MM.1S (cell line): ENCODE measurements at regions not wholly inside any gene's neighbourhood (a gene's known extent, or its start where the extent isn't known, plus 50 kb on each side); places are given as distances from the start of the nearest gene placed in this dataset.

Experiments used
- DNase-seq: peaks from one replicate; pipeline ENCODE4 v3.0.0-alpha.2; 2015
- H2AFZ ChIP-seq: fragments of 300-600 bp; sonication (generic); 2 replicates; pipeline ENCODE4 v1.6.0; 2016; ENCODE audit warnings: antibody characterized with exemption, low read length
- H3F3A ChIP-seq: fragments of 300-600 bp; sonication (generic); 2 replicates; pipeline ENCODE4 v1.6.1; 2016; ENCODE audit warnings: mild to moderate bottlenecking, antibody characterized with exemption, low read length, moderate library complexity, mixed read lengths; ENCODE audit not compliant: insufficient read depth
- H3K27ac ChIP-seq: fragments of 300-600 bp; sonication (generic); 2 replicates; pipeline ENCODE4 v1.5.1; 2016; ENCODE audit warnings: mild to moderate bottlenecking, low read length
- H3K27me3 ChIP-seq: fragments of 300-600 bp; sonication (generic); replicated peaks from 2 replicates; pipeline ENCODE4 v1.6.0; 2016; ENCODE audit warnings: low read length; ENCODE audit not compliant: insufficient read depth
- H3K36me3 ChIP-seq: fragments of 300-600 bp; sonication (generic); replicated peaks from 2 replicates; pipeline ENCODE4 v1.6.1; 2016; ENCODE audit warnings: mild to moderate bottlenecking, low read length, mixed read lengths; ENCODE audit not compliant: insufficient read depth
- H3K4me1 ChIP-seq: fragments of 300-600 bp; sonication (generic); 2 replicates; pipeline ENCODE4 v1.6.1; 2016; ENCODE audit warnings: low read length, mixed read lengths
- H3K4me2 ChIP-seq: fragments of 300-600 bp; sonication (generic); 2 replicates; pipeline ENCODE4 v1.6.0; 2016; ENCODE audit warnings: low read depth, low read length
- H3K4me3 ChIP-seq: fragments of 300-600 bp; sonication (generic); 2 replicates; pipeline ENCODE4 v1.5.1; 2016; ENCODE audit warnings: low read length, mixed read lengths
- H3K79me2 ChIP-seq: fragments of 300-600 bp; sonication (generic); 2 replicates; pipeline ENCODE4 v1.6.1; 2016; ENCODE audit warnings: mixed run types, low read length, mixed read lengths
- H3K9ac ChIP-seq: fragments of 300-600 bp; sonication (generic); 2 replicates; pipeline ENCODE4 v1.6.1; 2016; ENCODE audit warnings: low read length, mixed read lengths
- H3K9me2 ChIP-seq: fragments of 300-600 bp; sonication (generic); replicated peaks from 2 replicates; pipeline ENCODE4 v1.6.1; 2016; ENCODE audit warnings: mild to moderate bottlenecking, low read length, mixed read lengths; ENCODE audit not compliant: insufficient read depth
- H3K9me3 ChIP-seq: fragments of 300-600 bp; sonication (generic); replicated peaks from 2 replicates; pipeline ENCODE4 v1.6.1; 2016; ENCODE audit warnings: mild to moderate bottlenecking, low read length, mixed read lengths; ENCODE audit not compliant: insufficient read depth
- H4K20me1 ChIP-seq: fragments of 300-600 bp; sonication (generic); 2 replicates; pipeline ENCODE4 v1.6.1; 2016; ENCODE audit warnings: mild to moderate bottlenecking, low read length, moderate library complexity, mixed read lengths; ENCODE audit not compliant: insufficient read depth
- CTCF ChIP-seq: fragments of 300-600 bp; sonication (generic); IDR thresholded peaks from 2 replicates; pipeline ENCODE4 v1.5.1; 2016; ENCODE audit warnings: antibody characterized with exemption, low read length, mixed read lengths
- EZH2 ChIP-seq: fragments of 300-600 bp; sonication (generic); optimal IDR thresholded peaks from 2 replicates; pipeline ENCODE3; 2017; ENCODE audit warnings: low read depth, mild to moderate bottlenecking, antibody characterized with exemption, low read length, mixed read lengths
- EZH2phosphoT487 ChIP-seq: fragments of 300-600 bp; sonication (generic); IDR thresholded peaks from 2 replicates; pipeline ENCODE4 v1.6.1; 2018; ENCODE audit warnings: antibody characterized with exemption, low read length

GRCh38 chr22:22408731-22409696 is 99.5 kb downstream of the ZNF280B start:
- Histone ChIP-seq H3K4me3 (no peak overlapping the region), H3K79me2 (no peaks in the 10 kb centered on the region), H3K9ac (no peak overlapping the region), H3K9me2 (no peaks in the 10 kb centered on the region), H3K36me3 (no peaks in the 10 kb centered on the region), H3K4me1 (peaks cover 8% of the 10 kb centered on the region; the same call in 1 of the 2 replicates), H3K27ac (no peak overlapping the region), H3K4me2 (no peak overlapping the region), H3K9me3 (no peaks in the 10 kb centered on the region), H2AFZ (no peak overlapping the region), H3F3A (no peaks in the 10 kb centered on the region), H4K20me1 (no peaks in the 10 kb centered on the region), H3K27me3 (no peaks in the 10 kb centered on the region)
- peak; percentile 66 for TF ChIP-seq CTCF
- TF ChIP-seq EZH2phosphoT487: no peak
- peak; percentile 55 for DNase-seq

GRCh38 chr22:22410121-22410520 is 98.4 kb downstream of the ZNF280B start:
- Histone ChIP-seq H3K27me3 (no peaks in the 10 kb centered on the region), H3K4me2 (no peak overlapping the region), H3K9me2 (no peaks in the 10 kb centered on the region), H3K79me2 (no peaks in the 10 kb centered on the region), H4K20me1 (no peaks in the 10 kb centered on the region), H3K27ac (no peak overlapping the region), H3K4me1 (peaks cover 8% of the 10 kb centered on the region; the same call in 1 of the 2 replicates), H3F3A (no peaks in the 10 kb centered on the region), H3K9me3 (no peaks in the 10 kb centered on the region), H3K9ac (no peak overlapping the region), H2AFZ (no peak overlapping the region; the same call in 1 of the 2 replicates), H3K36me3 (no peaks in the 10 kb centered on the region), H3K4me3 (no peak overlapping the region)
- DNase-seq: peak; percentile 18
- no peak for TF ChIP-seq CTCF
- no peak for TF ChIP-seq EZH2phosphoT487
- TF ChIP-seq EZH2: no peak

GRCh38 chr22:22410677-22411076 is 97.9 kb downstream of the ZNF280B start:
- DNase-seq: no peak
- Histone ChIP-seq H3K27me3 (no peaks in the 10 kb centered on the region), H3K4me1 (peaks cover 8% of the 10 kb centered on the region; the same call in 1 of the 2 replicates), H3K79me2 (no peaks in the 10 kb centered on the region), H3K4me3 (no peak overlapping the region), H3K9ac (no peak overlapping the region), H3K36me3 (no peaks in the 10 kb centered on the region), H3F3A (no peaks in the 10 kb centered on the region), H2AFZ (no peak overlapping the region), H3K9me3 (no peaks in the 10 kb centered on the region), H3K4me2 (no peak overlapping the region), H3K27ac (no peak overlapping the region), H4K20me1 (no peaks in the 10 kb centered on the region), H3K9me2 (no peaks in the 10 kb centered on the region)
- TF ChIP-seq EZH2 (no peak), CTCF (no peak), EZH2phosphoT487 (no peak)
